HEK293 (cell line): ENCODE measurements at regions not wholly inside any gene's neighbourhood (a gene's known extent, or its start where the extent isn't known, plus 50 kb on each side); places are given as distances from the start of the nearest gene placed in this dataset.

Experiments used
- CTCF ChIA-PET: fragments of 350-600 bp; formaldehyde crosslinking; extraction: SDS; loops from one replicate; lab custom pipeline; 2021; ENCODE audit warnings: antibody characterized with exemption; lab: Yijun Ruan, JAX
- POLR2A ChIA-PET: fragments of 300-600 bp; formaldehyde crosslinking; extraction: SDS; loops from one replicate; lab custom pipeline; 2020; ENCODE audit warnings: antibody characterized with exemption, inconsistent platforms; lab: Yijun Ruan, JAX
- H3K27ac ChIP-seq: fragments of 200-500 bp; sonication (Bioruptor generic); 2 replicates; pipeline ENCODE4 v1.5.1; 2014; ENCODE audit warnings: low read depth, low read length, control low read depth, inconsistent platforms; ENCODE audit errors: extremely low read depth
- H3K36me3 ChIP-seq, 2 experiments: fragments of 200-500 bp in 1 of 2; sonication (Bioruptor generic) in 1 of 2; 1 replicate in 1 of 2; 2 replicates in 1 of 2; pipeline ENCODE4 v1.5.1; 2014 to 2017; ENCODE audit warnings: inconsistent platforms in 2 of 2, low read length in 2 of 2; ENCODE audit not compliant: control insufficient read depth in 2 of 2, insufficient read depth in 1 of 2
- H3K4me1 ChIP-seq: fragments of 200-500 bp; sonication (Bioruptor generic); 2 replicates; pipeline ENCODE4 v1.5.1; 2014; ENCODE audit warnings: mild to moderate bottlenecking, low read length, inconsistent platforms; ENCODE audit not compliant: control insufficient read depth, insufficient read depth
- H3K4me3 ChIP-seq: 2 replicates; pipeline ENCODE4 v1.5.1; 2011; ENCODE audit warnings: low read depth, mild to moderate bottlenecking, control low read depth, low read length, moderate library complexity
- H3K9me3 ChIP-seq: fragments of 200-500 bp; sonication (Bioruptor generic); 2 replicates; pipeline ENCODE4 v1.5.1; 2014; ENCODE audit warnings: low read depth, low read length, inconsistent platforms; ENCODE audit not compliant: control insufficient read depth, insufficient read depth
- HOXC10 ChIP-seq: sonication (generic); formaldehyde crosslinking; IDR thresholded peaks from 2 replicates; pipeline ENCODE4 v1.8.1; 2023; ENCODE audit warnings: mild to moderate bottlenecking, missing genetic modification reagents
- PRDM6 ChIP-seq: fragments of 450-650 bp; formaldehyde crosslinking; IDR thresholded peaks from 2 replicates; pipeline ENCODE4 v1.5.1; 2017; ENCODE audit warnings: missing biosample characterization, missing genetic modification characterization
- REST ChIP-seq: fragments of 450-650 bp; formaldehyde crosslinking; IDR thresholded peaks from 2 replicates; pipeline ENCODE4 v1.5.1; 2016; ENCODE audit warnings: missing biosample characterization, missing genetic modification characterization
- SCRT1 ChIP-seq: fragments of 450-650 bp; formaldehyde crosslinking; IDR thresholded peaks from 2 replicates; pipeline ENCODE4 v1.5.1; 2016; ENCODE audit warnings: missing biosample characterization, missing genetic modification characterization, borderline replicate concordance
- ZBTB7A ChIP-seq: fragments of 450-650 bp; formaldehyde crosslinking; IDR thresholded peaks from 2 replicates; pipeline ENCODE4 v1.5.1; 2016; ENCODE audit warnings: low read depth, missing biosample characterization, missing genetic modification characterization
- ZFP69B ChIP-seq: fragments of 450-650 bp; formaldehyde crosslinking; IDR thresholded peaks from 2 replicates; pipeline ENCODE4 v1.5.1; 2016; ENCODE audit warnings: missing biosample characterization, missing genetic modification characterization
- ZNF184 ChIP-seq: fragments of 450-650 bp; IDR thresholded peaks from 2 replicates; pipeline ENCODE4 v1.5.1; 2018; ENCODE audit warnings: missing biosample characterization, mild to moderate bottlenecking, missing genetic modification characterization
- ZNF19 ChIP-seq: fragments of 450-650 bp; formaldehyde crosslinking; IDR thresholded peaks from 2 replicates; pipeline ENCODE4; 2016; ENCODE audit warnings: missing biosample characterization, missing genetic modification characterization, low read depth
- ZNF292 ChIP-seq: fragments of 450-650 bp; formaldehyde crosslinking; IDR thresholded peaks from 2 replicates; pipeline ENCODE4 v1.5.1; 2016; ENCODE audit warnings: low read depth, missing biosample characterization, missing genetic modification characterization, borderline replicate concordance
- ZNF366 ChIP-seq: fragments of 450-650 bp; formaldehyde crosslinking; conservative IDR thresholded peaks from 2 replicates; pipeline ENCODE4 v1.5.1; 2016; ENCODE audit warnings: missing biosample characterization, missing genetic modification characterization
- ZNF398 ChIP-seq: fragments of 450-650 bp; formaldehyde crosslinking; IDR thresholded peaks from 2 replicates; pipeline ENCODE4 v1.5.1; 2017; ENCODE audit warnings: missing biosample characterization, missing genetic modification characterization
- ZNF560 ChIP-seq: fragments of 450-650 bp; formaldehyde crosslinking; IDR thresholded peaks from 2 replicates; pipeline ENCODE4 v1.5.1; 2017; ENCODE audit warnings: missing biosample characterization, missing genetic modification characterization, borderline replicate concordance
- ZNF561 ChIP-seq: fragments of 450-650 bp; IDR thresholded peaks from 2 replicates; pipeline ENCODE4 v1.5.1; 2018; ENCODE audit warnings: missing biosample characterization, missing genetic modification characterization, borderline replicate concordance
- ZNF610 ChIP-seq: fragments of 450-650 bp; formaldehyde crosslinking; IDR thresholded peaks from 2 replicates; pipeline ENCODE4 v1.5.1; 2016; ENCODE audit warnings: missing biosample characterization, missing genetic modification characterization, borderline replicate concordance
- ZNF621 ChIP-seq: fragments of 450-650 bp; formaldehyde crosslinking; IDR thresholded peaks from 2 replicates; pipeline ENCODE4 v1.5.1; 2017; ENCODE audit warnings: missing biosample characterization, missing genetic modification characterization
- ZNF658 ChIP-seq: fragments of 450-650 bp; formaldehyde crosslinking; IDR thresholded peaks from 2 replicates; pipeline ENCODE4; 2016; ENCODE audit warnings: missing biosample characterization, missing genetic modification characterization
- ZNF664 ChIP-seq: fragments of 450-650 bp; formaldehyde crosslinking; IDR thresholded peaks from 2 replicates; pipeline ENCODE4 v1.5.1; 2016; ENCODE audit warnings: missing biosample characterization, missing genetic modification characterization
- ZSCAN5A ChIP-seq: fragments of 450-650 bp; formaldehyde crosslinking; IDR thresholded peaks from 2 replicates; pipeline ENCODE4 v1.5.1; 2016; ENCODE audit warnings: missing biosample characterization, missing genetic modification characterization

DNA sequence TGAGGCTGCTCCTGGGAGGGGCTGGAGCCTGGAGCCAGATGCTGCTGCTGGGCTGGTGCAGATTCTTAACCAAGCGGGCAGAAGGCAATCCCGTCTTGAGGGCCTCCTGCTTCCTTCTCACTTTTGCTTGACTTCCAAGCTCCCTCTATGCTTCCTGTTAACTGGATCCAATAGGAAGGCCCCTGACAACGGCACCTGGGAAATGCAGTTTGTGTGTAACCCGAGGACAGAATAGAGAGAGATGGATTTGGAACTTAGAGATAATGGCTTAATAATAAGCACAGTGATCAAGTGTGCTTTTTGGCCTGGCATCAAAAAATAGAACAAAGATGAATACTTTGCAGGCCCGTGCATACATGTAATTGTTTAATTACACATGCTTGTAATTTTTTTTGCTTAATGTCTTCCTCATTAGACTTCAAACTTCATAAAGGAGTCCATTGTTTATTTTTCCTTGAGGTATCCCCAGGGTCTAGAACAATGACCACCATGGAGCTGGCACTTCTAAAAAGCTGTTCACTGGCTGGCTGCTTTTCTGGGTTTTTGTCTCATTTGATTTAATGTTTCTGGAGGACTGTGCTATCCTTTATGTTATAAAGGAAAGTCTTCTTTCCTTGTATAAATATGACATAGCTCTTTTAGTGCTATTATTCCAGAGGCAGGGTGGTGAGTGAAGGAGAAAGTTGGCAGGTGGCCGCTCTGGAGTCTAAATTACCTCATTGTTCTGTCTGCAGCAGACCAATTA is 63.3 kb upstream of the MITF start (continued):
- TF ChIP-seq ZNF292 (tag by site-specific recombination) (no peak), ZNF366 (tag by site-specific recombination) (no peak), HOXC10 (CRISPR knock-in tag) (no peak)

GRCh38 chr3:69674752-69675151 is 64.5 kb upstream of the MITF start:
- Histone ChIP-seq H3K4me1 (no peaks in the 10 kb centered on the region), H3K9me3 (no peaks in the 10 kb centered on the region), H3K4me3 (no peak overlapping the region), H3K36me3 (no peaks in the 10 kb centered on the region), H3K27ac (no peak overlapping the region)
- ChIA-PET POLR2A (interaction anchor here (0.6 kb wide), 1 partner anchor 544 kb away, joined by 3 read pairs; no protein-coding TSS in a partner anchor), CTCF (interaction anchor here (0.7 to 1.4 kb wide), 3 partner anchors 16 to 552 kb away, joined by 3 to 4 read pairs (median 4); partner anchors contain the start of gene LMOD3)
- TF ChIP-seq ZNF19 (tag by site-specific recombination), result no peak
- TF ChIP-seq PRDM6, result no peak
- TF ChIP-seq ZNF184 (tag by site-specific recombination), result no peak
- TF ChIP-seq ZBTB7A (tag by site-specific recombination), result no peak
- TF ChIP-seq REST (tag by site-specific recombination), result no peak
- TF ChIP-seq ZSCAN5A (tag by site-specific recombination), result no peak
- no peak for TF ChIP-seq ZNF560 (tag by site-specific recombination)
- no peak for TF ChIP-seq SCRT1
- TF ChIP-seq ZNF398 (tag by site-specific recombination), result no peak
- TF ChIP-seq ZFP69B (tag by site-specific recombination), result no peak
- no peak for TF ChIP-seq ZNF610
- TF ChIP-seq ZNF664, result no peak
- TF ChIP-seq ZNF658 (tag by site-specific recombination), result no peak
- TF ChIP-seq ZNF561 (tag by site-specific recombination), result no peak
- no peak for TF ChIP-seq ZNF621 (tag by site-specific recombination)
